Epithelial cell of esophagus (primary cell): ENCODE measurements at regions not wholly inside any gene's neighbourhood (a gene's known extent, or its start where the extent isn't known, plus 50 kb on each side); places are given as distances from the start of the nearest gene placed in this dataset.

ENCODE experiments used
- DNase-seq: peaks from one replicate; pipeline ENCODE4 v3.0.0; 2010; ENCODE audit warnings: low read depth
- H3K4me3 ChIP-seq: 2 replicates; pipeline ENCODE4 v1.5.1; 2011; ENCODE audit warnings: mild to moderate bottlenecking, low read length, control low read depth
- CTCF ChIP-seq: IDR thresholded peaks from 2 replicates; pipeline ENCODE4 v1.5.1; 2011; ENCODE audit warnings: low read depth, mild to moderate bottlenecking, low read length, control low read depth, inconsistent platforms; ENCODE audit not compliant: insufficient read depth; ENCODE audit errors: missing control alignments

GRCh38 chr2:8623958-8624591, 57.8 kb upstream of the ID2 start:
- TF ChIP-seq CTCF = no peak
- H3K4me3 ChIP-seq = no peak overlapping the region

GRCh38 chr2:8624855-8625398, 56.9 kb upstream of the ID2 start:
- TF ChIP-seq CTCF = no peak
- H3K4me3 ChIP-seq = no peak overlapping the region
- no peak for DNase-seq

More at GRCh38 chr2:8623958-8624591, 57.8 kb upstream of the ID2 start:
- no peak for DNase-seq

GRCh38 chr2:8625399-8626300, 56.2 kb upstream of the ID2 start:
- TF ChIP-seq CTCF = no peak
- DNase-seq = no peak

GRCh38 chr2:8626572-8626971, 55.3 kb upstream of the ID2 start:
- TF ChIP-seq CTCF = no peak
- no peak overlapping the region for H3K4me3 ChIP-seq
- no peak for DNase-seq

More at GRCh38 chr2:8625399-8626300, 56.2 kb upstream of the ID2 start:
- no peak overlapping the region for H3K4me3 ChIP-seq

- no peak for TF ChIP-seq CTCF
- no peak overlapping the region for H3K4me3 ChIP-seq
- DNase-seq = no peak
Observed at GRCh38 chr2:8627019-8627691, 54.7 kb upstream of the ID2 start.

GRCh38 chr2:8627692-8628085, 54.2 kb upstream of the ID2 start:
- no peak for DNase-seq
- H3K4me3 ChIP-seq = no peak overlapping the region
- TF ChIP-seq CTCF = no peak
